GM12874 (cell line): ENCODE measurements at regions not wholly inside any gene's neighbourhood (a gene's known extent, or its start where the extent isn't known, plus 50 kb on each side); places are given as distances from the start of the nearest gene placed in this dataset.

Experiments used
- TF ChIP-seq, protein P1 (sequence below): IDR thresholded peaks from 2 replicates; pipeline ENCODE4 v1.5.1; 2011; ENCODE audit warnings: low read depth, mild to moderate bottlenecking, control low read depth, low read length, moderate library complexity; ENCODE audit not compliant: insufficient read depth

DNA sequence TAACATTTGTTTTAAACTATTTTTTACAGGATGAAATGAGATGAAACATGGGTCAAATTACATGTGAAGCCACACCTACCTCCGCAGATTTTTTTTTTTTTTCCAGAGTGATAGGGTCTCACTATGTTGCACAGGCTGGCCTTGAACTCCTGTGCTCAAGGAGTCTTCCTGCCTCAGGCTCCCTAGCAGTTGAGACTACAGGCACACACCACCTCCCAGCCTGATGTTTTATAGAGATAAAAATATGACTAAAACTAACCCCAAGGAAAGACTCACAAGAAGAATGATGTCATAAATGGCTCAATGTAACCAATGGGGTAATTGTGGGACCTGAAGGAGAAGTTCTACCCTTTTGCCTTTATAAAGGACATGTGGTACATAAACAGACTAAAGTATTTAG lies 52.3 kb upstream of the SOX6 start:
- TF ChIP-seq, protein P1, sequence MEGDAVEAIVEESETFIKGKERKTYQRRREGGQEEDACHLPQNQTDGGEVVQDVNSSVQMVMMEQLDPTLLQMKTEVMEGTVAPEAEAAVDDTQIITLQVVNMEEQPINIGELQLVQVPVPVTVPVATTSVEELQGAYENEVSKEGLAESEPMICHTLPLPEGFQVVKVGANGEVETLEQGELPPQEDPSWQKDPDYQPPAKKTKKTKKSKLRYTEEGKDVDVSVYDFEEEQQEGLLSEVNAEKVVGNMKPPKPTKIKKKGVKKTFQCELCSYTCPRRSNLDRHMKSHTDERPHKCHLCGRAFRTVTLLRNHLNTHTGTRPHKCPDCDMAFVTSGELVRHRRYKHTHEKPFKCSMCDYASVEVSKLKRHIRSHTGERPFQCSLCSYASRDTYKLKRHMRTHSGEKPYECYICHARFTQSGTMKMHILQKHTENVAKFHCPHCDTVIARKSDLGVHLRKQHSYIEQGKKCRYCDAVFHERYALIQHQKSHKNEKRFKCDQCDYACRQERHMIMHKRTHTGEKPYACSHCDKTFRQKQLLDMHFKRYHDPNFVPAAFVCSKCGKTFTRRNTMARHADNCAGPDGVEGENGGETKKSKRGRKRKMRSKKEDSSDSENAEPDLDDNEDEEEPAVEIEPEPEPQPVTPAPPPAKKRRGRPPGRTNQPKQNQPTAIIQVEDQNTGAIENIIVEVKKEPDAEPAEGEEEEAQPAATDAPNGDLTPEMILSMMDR, result no peak

DNA sequence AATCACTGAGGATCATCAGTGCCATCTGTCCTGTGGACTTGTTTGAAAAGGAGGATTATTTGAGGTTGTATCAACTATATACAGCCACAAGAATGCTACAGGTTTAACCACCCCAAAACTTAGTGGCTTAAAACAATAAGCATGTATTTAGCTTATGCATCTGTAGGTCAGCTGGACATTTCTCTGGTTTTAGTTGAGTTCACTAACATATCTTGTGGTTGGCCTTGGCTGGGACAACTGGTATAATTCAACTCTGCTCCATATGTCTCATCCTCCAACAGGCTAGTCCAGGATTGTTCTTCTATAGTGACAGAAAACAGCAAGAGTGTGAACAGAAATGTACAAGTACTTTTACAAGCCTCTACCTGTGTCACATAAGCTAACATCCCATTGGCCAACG lies 49.9 kb upstream of the SOX6 start:
- TF ChIP-seq, protein P1, result no peak
